CD4-positive, alpha-beta T cell (primary cell): ENCODE measurements at regions not wholly inside any gene's neighbourhood (a gene's known extent, or its start where the extent isn't known, plus 50 kb on each side); places are given as distances from the start of the nearest gene placed in this dataset.

ENCODE experiments used
- ATAC-seq: fragments of 200-7000 bp; cut with Tn5 transposase; one replicate; pipeline ENCODE4 v1.10.0; 2022; ENCODE audit warnings: mild to moderate bottlenecking; ENCODE audit not compliant: poor library complexity
- CTCF ChIA-PET: fragments of 350-600 bp; sonication (Branson Sonifier 250); formaldehyde crosslinking; loops from one replicate; lab custom pipeline; 2021; ENCODE audit warnings: antibody characterized with exemption, inconsistent platforms; lab: Charles Lee
- POLR2A ChIA-PET: fragments of 350-600 bp; sonication (Branson Sonifier 250); formaldehyde crosslinking; loops from one replicate; lab custom pipeline; 2021; ENCODE audit warnings: antibody characterized with exemption, inconsistent platforms; lab: Charles Lee
- DNase-seq, 14 experiments: peaks; one replicate each; pipeline ENCODE4 v3.0.0-alpha.2; 2013 to 2020; ENCODE audit warnings: mixed read lengths in 2 of 14
- H3K27ac ChIP-seq, 2 donors: one replicate each; pipeline versions ENCODE4 v1.5.1 to v1.7.0; 2013; ENCODE audit warnings: low read length in 2 of 2, low read depth in 1 of 2, mild to moderate bottlenecking in 1 of 2
- H3K27me3 ChIP-seq, 2 experiments: 1 replicate in 1 of 2; 2 replicates in 1 of 2; pipeline versions ENCODE4 v1.6.1 to v1.7.0; 2013; ENCODE audit warnings: low read length in 2 of 2, control low read depth in 1 of 2, mild to moderate bottlenecking in 1 of 2, moderate library complexity in 1 of 2; ENCODE audit not compliant: insufficient read depth in 2 of 2, control insufficient read depth in 1 of 2
- H3K36me3 ChIP-seq: one replicate; pipeline ENCODE4 v1.6.1; 2013; ENCODE audit warnings: low read length, control low read depth; ENCODE audit not compliant: insufficient read depth
- H3K4me1 ChIP-seq: one replicate; pipeline ENCODE4 v1.6.1; 2013; ENCODE audit warnings: low read length, control low read depth; ENCODE audit not compliant: insufficient read depth
- H3K4me3 ChIP-seq: one replicate; pipeline ENCODE4 v1.5.1; 2013; ENCODE audit warnings: mild to moderate bottlenecking, low read length, moderate library complexity
- H3K9me3 ChIP-seq, 2 experiments: 1 replicate in 1 of 2; 2 replicates in 1 of 2; pipeline versions ENCODE4 v1.6.1 to v1.7.0; 2013; ENCODE audit warnings: low read length in 2 of 2, mild to moderate bottlenecking in 2 of 2, control low read depth in 1 of 2, moderate library complexity in 1 of 2; ENCODE audit not compliant: control insufficient read depth in 1 of 2, insufficient read depth in 1 of 2
- H3K27ac Mint-ChIP-seq: one replicate; pipeline ENCODE4 v1.8.0; 2020; ENCODE audit warnings: mixed read lengths
- H3K27me3 Mint-ChIP-seq: one replicate; pipeline ENCODE4 v1.8.0; 2021; ENCODE audit warnings: mixed read lengths
- H3K36me3 Mint-ChIP-seq: one replicate; pipeline ENCODE4 v1.8.0; 2021; ENCODE audit warnings: low read depth, mixed read lengths
- H3K4me1 Mint-ChIP-seq: one replicate; pipeline ENCODE4 v1.8.0; 2021; ENCODE audit warnings: low read depth, mixed read lengths
- H3K4me3 Mint-ChIP-seq: one replicate; pipeline ENCODE4 v1.8.0; 2020; ENCODE audit warnings: mild to moderate bottlenecking, mixed read lengths
- H3K9me3 Mint-ChIP-seq: one replicate; pipeline ENCODE4 v1.8.0; 2020; ENCODE audit warnings: mixed read lengths
- intact Hi-C, 2 experiments: fragments of 100-400 bp; cut with DNase I in 1 of 2; cut with micrococcal nuclease in 1 of 2; formaldehyde crosslinking; loops; one replicate each; pipeline versions ENCODE4 v1.15.1 to v1.9.0; 2023 to 2025; cut with DNase I, micrococcal nuclease
- TF ChIP-seq, protein P1 (sequence below): fragments of 200-600 bp; IDR thresholded peaks from one replicate; pipeline ENCODE4 v1.8.0; 2022; ENCODE audit warnings: antibody characterized with exemption, mild to moderate bottlenecking

DNA sequence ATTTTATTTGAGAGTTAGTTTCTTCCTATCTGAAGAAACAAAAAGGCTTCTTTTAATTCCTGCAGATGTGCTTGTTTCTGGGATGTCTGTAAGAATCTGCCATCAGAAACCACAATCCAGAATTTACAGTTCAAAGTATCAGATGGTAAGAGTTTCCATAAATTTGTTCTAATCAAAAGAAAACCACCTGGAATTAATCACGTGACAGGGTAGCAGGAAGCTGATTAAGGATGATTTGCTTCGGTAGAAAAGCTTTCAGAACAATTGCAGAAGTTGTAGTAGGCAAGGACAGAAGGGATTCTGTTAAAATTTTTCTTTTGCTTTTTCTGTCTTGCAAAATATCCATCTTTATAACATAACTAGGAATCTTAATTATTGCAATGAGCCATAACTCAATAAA lies 1975.1 kb upstream of the AGA start:
- Mint-ChIP-seq H3K9me3 (peaks cover 8% of the 10 kb centered on the region), H3K4me3 (no peak overlapping the region), H3K27me3 (no peaks in the 10 kb centered on the region), H3K27ac (no peak overlapping the region), H3K4me1 (no peaks in the 10 kb centered on the region), H3K36me3 (no peaks in the 10 kb centered on the region)
- DNase-seq (no peak), ATAC-seq (no peak)
- Histone ChIP-seq H3K9me3 (no peaks in the 10 kb centered on the region), H3K4me3 (no peak overlapping the region), H3K27ac (no peak overlapping the region), H3K27me3 (no peaks in the 10 kb centered on the region), H3K36me3 (no peaks in the 10 kb centered on the region), H3K4me1 (no peaks in the 10 kb centered on the region)
- TF ChIP-seq, protein P1, sequence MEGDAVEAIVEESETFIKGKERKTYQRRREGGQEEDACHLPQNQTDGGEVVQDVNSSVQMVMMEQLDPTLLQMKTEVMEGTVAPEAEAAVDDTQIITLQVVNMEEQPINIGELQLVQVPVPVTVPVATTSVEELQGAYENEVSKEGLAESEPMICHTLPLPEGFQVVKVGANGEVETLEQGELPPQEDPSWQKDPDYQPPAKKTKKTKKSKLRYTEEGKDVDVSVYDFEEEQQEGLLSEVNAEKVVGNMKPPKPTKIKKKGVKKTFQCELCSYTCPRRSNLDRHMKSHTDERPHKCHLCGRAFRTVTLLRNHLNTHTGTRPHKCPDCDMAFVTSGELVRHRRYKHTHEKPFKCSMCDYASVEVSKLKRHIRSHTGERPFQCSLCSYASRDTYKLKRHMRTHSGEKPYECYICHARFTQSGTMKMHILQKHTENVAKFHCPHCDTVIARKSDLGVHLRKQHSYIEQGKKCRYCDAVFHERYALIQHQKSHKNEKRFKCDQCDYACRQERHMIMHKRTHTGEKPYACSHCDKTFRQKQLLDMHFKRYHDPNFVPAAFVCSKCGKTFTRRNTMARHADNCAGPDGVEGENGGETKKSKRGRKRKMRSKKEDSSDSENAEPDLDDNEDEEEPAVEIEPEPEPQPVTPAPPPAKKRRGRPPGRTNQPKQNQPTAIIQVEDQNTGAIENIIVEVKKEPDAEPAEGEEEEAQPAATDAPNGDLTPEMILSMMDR: no peak
- ChIA-PET CTCF (no interaction called here), POLR2A (no interaction called here)
- intact Hi-C loops: no loop called here

DNA sequence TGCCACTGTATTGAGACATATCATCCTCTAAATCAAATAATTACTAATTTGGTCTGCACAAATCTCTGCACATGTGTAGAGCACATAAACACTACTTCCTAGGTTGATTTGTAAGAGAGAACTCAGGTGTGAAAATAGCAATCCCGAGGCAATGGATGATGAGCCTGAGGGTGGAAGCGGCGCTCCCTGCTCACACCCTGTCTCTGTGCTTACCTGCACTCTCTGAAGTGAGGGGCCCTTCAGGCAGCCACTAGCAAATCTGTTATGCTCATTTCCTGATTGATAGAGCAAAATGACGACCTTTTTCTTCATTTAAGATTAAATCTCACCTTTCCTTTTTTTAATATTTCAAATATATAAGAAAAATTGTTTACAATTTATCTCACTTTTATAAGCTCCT lies 1995.7 kb upstream of the AGA start:
- H3K4me1 ChIP-seq: no peaks in the 10 kb centered on the region
- H3K36me3 ChIP-seq: no peaks in the 10 kb centered on the region
- DNase-seq (no peak), ATAC-seq (no peak)
- ChIA-PET CTCF (no interaction called here), POLR2A (no interaction called here)
- Mint-ChIP-seq H3K36me3 (no peaks in the 10 kb centered on the region), H3K27ac (no peak overlapping the region), H3K27me3 (no peaks in the 10 kb centered on the region), H3K4me1 (no peaks in the 10 kb centered on the region), H3K4me3 (no peak overlapping the region), H3K9me3 (peaks cover 12% of the 10 kb centered on the region)
- intact Hi-C loops: no loop called here
- H3K27ac ChIP-seq: no peak overlapping the region
- H3K27me3 ChIP-seq: no peaks in the 10 kb centered on the region
- H3K4me3 ChIP-seq: no peak overlapping the region
- no peaks in the 10 kb centered on the region for H3K9me3 ChIP-seq
- TF ChIP-seq, protein P1: no peak

DNA sequence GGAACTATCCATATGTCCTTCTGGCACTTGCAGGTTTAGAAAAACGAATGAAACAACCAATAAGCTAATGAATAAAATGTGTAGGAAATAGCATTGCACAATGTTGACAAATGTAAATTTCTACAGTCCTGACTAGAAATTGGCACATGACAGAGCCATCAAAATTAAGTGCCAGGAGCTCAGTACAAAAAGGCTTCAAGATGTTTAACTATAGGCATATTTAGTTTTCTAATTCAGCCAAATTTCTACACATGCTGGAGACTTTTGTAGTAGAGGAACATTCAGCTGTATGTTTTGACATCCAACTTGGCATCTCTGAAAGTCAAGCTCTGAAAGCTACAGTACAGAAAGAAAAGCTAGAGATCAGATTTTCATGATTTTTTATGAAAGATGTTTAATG lies 1999.4 kb upstream of the AGA start:
- ChIA-PET POLR2A (no interaction called here), CTCF (no interaction called here)

More for the DNA sequence above, 1999.4 kb upstream of the AGA start:
- H3K4me1 ChIP-seq: no peaks in the 10 kb centered on the region
- no peaks in the 10 kb centered on the region for H3K9me3 ChIP-seq
- Mint-ChIP-seq H3K9me3 (peaks cover 8% of the 10 kb centered on the region), H3K4me1 (no peaks in the 10 kb centered on the region), H3K27ac (no peak overlapping the region), H3K4me3 (no peak overlapping the region), H3K27me3 (no peaks in the 10 kb centered on the region), H3K36me3 (no peaks in the 10 kb centered on the region)
- no peak overlapping the region for H3K4me3 ChIP-seq
- intact Hi-C loops: no loop called here
- H3K27ac ChIP-seq: no peak overlapping the region
- TF ChIP-seq, protein P1: no peak
- no peak for ATAC-seq
- DNase-seq: no peak
- no peaks in the 10 kb centered on the region for H3K36me3 ChIP-seq
- no peaks in the 10 kb centered on the region for H3K27me3 ChIP-seq
